ENCODE measurements at regions not wholly inside any gene's neighbourhood (a gene's known extent, or its start where the extent isn't known, plus 50 kb on each side); places are given as distances from the start of the nearest gene placed in this dataset.

DNA sequence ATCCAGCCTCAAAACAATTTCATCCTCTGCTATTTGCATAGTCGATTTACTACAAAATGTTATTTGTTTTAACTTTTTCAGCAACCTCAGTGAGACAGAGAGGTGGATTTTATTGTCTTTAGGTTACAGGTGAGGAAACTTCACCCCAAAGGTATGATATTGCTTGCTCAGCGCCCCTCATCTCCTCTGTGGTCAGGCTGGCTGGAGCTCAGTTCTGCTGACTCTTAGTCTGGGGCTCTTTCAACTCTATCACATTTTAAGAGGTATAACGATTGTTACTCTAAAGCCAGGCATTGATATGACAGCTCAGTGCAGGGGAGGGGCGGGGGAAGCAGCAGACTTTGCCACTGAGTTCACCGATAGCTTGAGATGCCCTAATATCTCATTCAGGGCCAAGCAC lies 103.0 kb upstream of the DPH6 start:
- TF ChIP-seq, protein P1, sequence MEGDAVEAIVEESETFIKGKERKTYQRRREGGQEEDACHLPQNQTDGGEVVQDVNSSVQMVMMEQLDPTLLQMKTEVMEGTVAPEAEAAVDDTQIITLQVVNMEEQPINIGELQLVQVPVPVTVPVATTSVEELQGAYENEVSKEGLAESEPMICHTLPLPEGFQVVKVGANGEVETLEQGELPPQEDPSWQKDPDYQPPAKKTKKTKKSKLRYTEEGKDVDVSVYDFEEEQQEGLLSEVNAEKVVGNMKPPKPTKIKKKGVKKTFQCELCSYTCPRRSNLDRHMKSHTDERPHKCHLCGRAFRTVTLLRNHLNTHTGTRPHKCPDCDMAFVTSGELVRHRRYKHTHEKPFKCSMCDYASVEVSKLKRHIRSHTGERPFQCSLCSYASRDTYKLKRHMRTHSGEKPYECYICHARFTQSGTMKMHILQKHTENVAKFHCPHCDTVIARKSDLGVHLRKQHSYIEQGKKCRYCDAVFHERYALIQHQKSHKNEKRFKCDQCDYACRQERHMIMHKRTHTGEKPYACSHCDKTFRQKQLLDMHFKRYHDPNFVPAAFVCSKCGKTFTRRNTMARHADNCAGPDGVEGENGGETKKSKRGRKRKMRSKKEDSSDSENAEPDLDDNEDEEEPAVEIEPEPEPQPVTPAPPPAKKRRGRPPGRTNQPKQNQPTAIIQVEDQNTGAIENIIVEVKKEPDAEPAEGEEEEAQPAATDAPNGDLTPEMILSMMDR (IDR thresholded peaks at IDR 0.05; ENCODE audit: low read depth, low read length, missing control alignments), result no peak
- no peak for DNase-seq (ENCODE audit: low read depth)
- in situ Hi-C loops (cut with HindIII; ENCODE audit: low sequenced_read_pairs), result no loop called here
- no peak overlapping the region for H3K4me3 ChIP-seq (ENCODE audit: low read depth, low read length)

DNA sequence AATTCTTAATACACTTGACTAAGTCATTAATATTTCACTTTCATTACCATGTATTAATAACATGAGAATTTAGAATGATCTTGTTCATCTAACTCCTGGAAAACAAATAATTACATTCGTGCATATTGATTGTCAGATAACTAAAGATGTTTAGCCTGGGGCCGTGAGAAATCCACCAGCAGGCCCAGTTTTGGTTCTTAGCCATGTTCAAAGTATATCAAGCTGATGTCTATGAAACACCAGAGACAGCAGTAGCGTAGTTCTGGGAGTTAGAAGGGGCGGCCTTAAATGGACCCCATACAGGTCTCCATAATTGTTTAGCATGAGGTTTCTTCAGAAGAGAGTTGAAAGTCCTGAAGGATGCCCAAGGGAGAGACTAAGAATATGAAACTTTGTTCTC lies 103.6 kb upstream of the DPH6 start:
- TF ChIP-seq, protein P1 (IDR thresholded peaks at IDR 0.05; ENCODE audit: low read depth, low read length, missing control alignments), result no peak
- in situ Hi-C loops (cut with HindIII; ENCODE audit: low sequenced_read_pairs), result no loop called here
- DNase-seq (ENCODE audit: low read depth), result no peak
- H3K4me3 ChIP-seq (ENCODE audit: low read depth, low read length), result no peak overlapping the region

DNA sequence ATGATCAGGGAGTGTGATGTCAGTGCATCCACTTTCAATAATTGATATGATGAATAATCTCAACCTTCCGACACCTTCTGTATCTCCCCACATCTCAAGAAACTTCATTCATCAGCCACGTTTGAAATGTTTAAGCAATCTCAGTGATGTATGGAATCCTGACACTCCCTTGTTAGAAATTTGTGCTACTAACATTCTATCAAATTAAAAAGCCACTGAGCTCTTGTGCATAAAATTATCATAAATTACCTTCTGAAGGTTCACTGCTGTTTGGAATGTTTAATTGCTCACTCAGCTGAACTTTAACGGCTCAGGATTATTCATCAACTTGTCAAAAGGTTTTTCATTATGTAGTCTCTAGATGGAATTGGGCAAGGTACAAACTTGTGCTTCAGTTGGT lies 108.4 kb upstream of the DPH6 start:
- TF ChIP-seq, protein P1 (IDR thresholded peaks at IDR 0.05; ENCODE audit: low read depth, low read length, missing control alignments), result no peak
- in situ Hi-C loops (cut with HindIII; ENCODE audit: low sequenced_read_pairs), result no loop called here
- no peak for DNase-seq (ENCODE audit: low read depth)
- no peak overlapping the region for H3K4me3 ChIP-seq (ENCODE audit: low read depth, low read length)

GRCh38 chr15:35657679-35658311 lies 111.8 kb upstream of the DPH6 start:
- TF ChIP-seq, protein P1 (IDR thresholded peaks at IDR 0.05; ENCODE audit: low read depth, low read length, missing control alignments), result no peak
- no peak overlapping the region for H3K4me3 ChIP-seq (ENCODE audit: low read depth, low read length)
- no peak for DNase-seq (ENCODE audit: low read depth)
- in situ Hi-C loops (cut with HindIII; ENCODE audit: low sequenced_read_pairs), result no loop called here

DNA sequence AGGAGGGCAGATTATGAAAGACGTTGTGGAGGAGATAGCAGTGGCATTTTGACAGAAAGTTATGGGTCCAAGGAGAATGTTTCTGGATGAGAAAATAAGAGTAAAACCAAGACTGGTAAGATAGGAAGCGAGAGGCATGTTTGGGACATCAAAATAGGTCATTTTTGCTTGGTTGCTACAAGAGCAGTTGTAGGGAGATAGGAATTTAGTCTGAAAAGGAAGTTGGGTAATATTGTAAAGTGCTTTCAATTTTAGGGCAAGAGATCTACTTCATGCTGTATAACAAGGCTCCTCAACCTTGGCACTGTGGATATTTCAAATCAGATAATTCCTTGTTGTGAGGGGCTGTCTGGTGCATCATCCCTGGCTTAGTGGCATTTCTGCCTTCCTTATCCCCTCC lies 118.0 kb upstream of the DPH6 start:
- no peak for DNase-seq (ENCODE audit: low read depth)
- in situ Hi-C loops (cut with HindIII; ENCODE audit: low sequenced_read_pairs), result no loop called here
- TF ChIP-seq, protein P1 (IDR thresholded peaks at IDR 0.05; ENCODE audit: low read depth, low read length, missing control alignments), result no peak
- H3K4me3 ChIP-seq (ENCODE audit: low read depth, low read length), result no peak overlapping the region

- TF ChIP-seq, protein P1 (IDR thresholded peaks at IDR 0.05; ENCODE audit: low read depth, low read length, missing control alignments), result no peak
- in situ Hi-C loops (cut with HindIII; ENCODE audit: low sequenced_read_pairs), result no loop called here
Measured at GRCh38 chr15:35665896-35666536, 120.1 kb upstream of the DPH6 start.

More at GRCh38 chr15:35665896-35666536, 120.1 kb upstream of the DPH6 start:
- H3K4me3 ChIP-seq (ENCODE audit: low read depth, low read length), result no peak overlapping the region
- DNase-seq (ENCODE audit: low read depth), result no peak
